PC-3 (cell line): ENCODE measurements at regions not wholly inside any gene's neighbourhood (a gene's known extent, or its start where the extent isn't known, plus 50 kb on each side); places are given as distances from the start of the nearest gene placed in this dataset.

ENCODE experiments used
- ATAC-seq: fragments of 200-7000 bp; cut with Tn5 transposase; 2 replicates; pipeline ENCODE4 v1.9.1; 2020; ENCODE audit warnings: mild to moderate bottlenecking, moderate library complexity
- BruUV-seq: library from RNA; stranded (reverse); fragments of 400-500 nt; replicated peaks from 2 replicates; lab custom pipeline; 2021; lab: Mats Ljungman, UMichigan
- CTCF ChIA-PET: fragments of 300-600 bp; sonication (Branson Sonifier 250); formaldehyde crosslinking; loops from one replicate; lab custom pipeline; 2022; ENCODE audit warnings: antibody characterized with exemption; lab: Charles Lee
- POLR2A ChIA-PET: fragments of 300-600 bp; sonication (Branson Sonifier 250); formaldehyde crosslinking; loops from one replicate; lab custom pipeline; 2022; ENCODE audit warnings: antibody characterized with exemption; ENCODE audit not compliant: unreplicated experiment; lab: Charles Lee
- DNase-seq: peaks from one replicate; pipeline ENCODE4 v3.0.0-alpha.2; 2015
- H2AFZ ChIP-seq: fragments of 300-600 bp; sonication (generic); 2 replicates; pipeline ENCODE4 v1.6.0; 2016; ENCODE audit warnings: antibody characterized with exemption, low read length
- H3F3A ChIP-seq: fragments of 300-600 bp; sonication (generic); one replicate; pipeline ENCODE4 v1.6.0; 2017; ENCODE audit warnings: antibody characterized with exemption, low read length, control low read depth, mild to moderate bottlenecking; ENCODE audit not compliant: unreplicated experiment
- H3K27ac ChIP-seq: fragments of 300-600 bp; sonication (generic); 2 replicates; pipeline ENCODE4 v1.5.1; 2016; ENCODE audit warnings: mild to moderate bottlenecking, low read length
- H3K27me3 ChIP-seq: fragments of 300-600 bp; sonication (generic); 2 replicates; pipeline ENCODE4 v1.6.1; 2016; ENCODE audit warnings: low read length, mixed read lengths
- H3K36me3 ChIP-seq: fragments of 300-600 bp; sonication (generic); 2 replicates; pipeline ENCODE4 v1.6.1; 2016; ENCODE audit warnings: low read depth, mixed run types, low read length, mixed read lengths
- H3K4me1 ChIP-seq: fragments of 300-600 bp; sonication (generic); 2 replicates; pipeline ENCODE4 v1.5.1; 2016; ENCODE audit warnings: low read length; ENCODE audit not compliant: insufficient read depth
- H3K4me2 ChIP-seq: fragments of 300-600 bp; sonication (generic); 2 replicates; pipeline ENCODE4 v1.6.0; 2016; ENCODE audit warnings: low read length
- H3K4me3 ChIP-seq: fragments of 300-600 bp; sonication (generic); 2 replicates; pipeline ENCODE4 v1.5.1; 2016; ENCODE audit warnings: mild to moderate bottlenecking, low read length, mixed read lengths
- H3K79me2 ChIP-seq: fragments of 300-600 bp; sonication (generic); 2 replicates; pipeline ENCODE4 v1.6.1; 2017; ENCODE audit warnings: low read length, mixed read lengths
- H3K9ac ChIP-seq: fragments of 300-600 bp; sonication (generic); 2 replicates; pipeline ENCODE4 v1.6.0; 2016; ENCODE audit warnings: mild to moderate bottlenecking, low read length
- H3K9me2 ChIP-seq: fragments of 300-600 bp; sonication (generic); replicated peaks from 2 replicates; pipeline ENCODE4 v1.6.1; 2016; ENCODE audit warnings: mixed run types, low read length, mixed read lengths
- H3K9me3 ChIP-seq: fragments of 300-600 bp; sonication (generic); 2 replicates; pipeline ENCODE4 v1.6.1; 2016; ENCODE audit warnings: low read length, mixed read lengths
- H4K20me1 ChIP-seq: fragments of 300-600 bp; sonication (generic); 2 replicates; pipeline ENCODE4 v1.6.1; 2016; ENCODE audit warnings: low read length, mixed read lengths
- CTCF ChIP-seq: fragments of 300-600 bp; sonication (generic); conservative IDR thresholded peaks from 2 replicates; pipeline ENCODE4 v1.5.1; 2017; ENCODE audit warnings: antibody characterized with exemption, low read depth, mild to moderate bottlenecking, low read length
- EZH2 ChIP-seq: fragments of 300-600 bp; sonication (generic); IDR thresholded peaks from one replicate; pipeline ENCODE4 v1.6.1; 2017; ENCODE audit warnings: antibody characterized with exemption, mild to moderate bottlenecking, low read length; ENCODE audit not compliant: unreplicated experiment
- EZH2phosphoT487 ChIP-seq: fragments of 300-600 bp; sonication (generic); IDR thresholded peaks from 2 replicates; pipeline ENCODE4 v1.6.1; 2018; ENCODE audit warnings: mild to moderate bottlenecking, antibody characterized with exemption, low read length, borderline replicate concordance
- intact Hi-C: fragments of 100-400 bp; cut with micrococcal nuclease; formaldehyde crosslinking; loops from 2 replicates; pipeline ENCODE4 v1.9.0; 2023

- H3K9me3 ChIP-seq = no peaks in the 10 kb centered on the region
- no TSS peak for BruUV-seq
- H3K4me2 ChIP-seq = no peak overlapping the region
- H3K79me2 ChIP-seq = no peaks in the 10 kb centered on the region
- H4K20me1 ChIP-seq = no peaks in the 10 kb centered on the region
- CTCF ChIA-PET = no interaction called here
- H2AFZ ChIP-seq = no peak overlapping the region
- H3K4me3 ChIP-seq = no peak overlapping the region
- DNase-seq = no peak
- intact Hi-C loops = no loop called here
- H3K27me3 ChIP-seq = peaks cover 77% of the 10 kb centered on the region
- ATAC-seq = no peak
- no peaks in the 10 kb centered on the region for H3K4me1 ChIP-seq
- TF ChIP-seq CTCF (no peak), EZH2phosphoT487 (no peak), EZH2 (no peak)
- H3K9me2 ChIP-seq = no peaks in the 10 kb centered on the region
- no peak overlapping the region for H3K27ac ChIP-seq
- no peaks in the 10 kb centered on the region for H3F3A ChIP-seq
- POLR2A ChIA-PET = no interaction called here
- H3K9ac ChIP-seq = no peak overlapping the region
- H3K36me3 ChIP-seq = no peaks in the 10 kb centered on the region
Observed at GRCh38 chr5:174246743-174247142, 201.2 kb downstream of the NSG2 start.

- Histone ChIP-seq H4K20me1 (no peaks in the 10 kb centered on the region), H3K9me3 (no peaks in the 10 kb centered on the region), H3K27ac (no peak overlapping the region), H3F3A (no peaks in the 10 kb centered on the region), H3K9ac (no peak overlapping the region), H3K27me3 (peaks cover 77% of the 10 kb centered on the region), H2AFZ (no peak overlapping the region), H3K36me3 (no peaks in the 10 kb centered on the region), H3K79me2 (no peaks in the 10 kb centered on the region), H3K4me2 (no peak overlapping the region), H3K4me1 (no peaks in the 10 kb centered on the region), H3K9me2 (no peaks in the 10 kb centered on the region), H3K4me3 (no peak overlapping the region)
- POLR2A ChIA-PET = no interaction called here
- CTCF ChIA-PET = no interaction called here
- DNase-seq = no peak
- TF ChIP-seq CTCF (no peak), EZH2phosphoT487 (no peak), EZH2 (no peak)
- no peak for ATAC-seq
- intact Hi-C loops = no loop called here
- no TSS peak for BruUV-seq
Observed at GRCh38 chr5:174247301-174247700, 201.8 kb downstream of the NSG2 start.

- Histone ChIP-seq H3K4me1 (no peaks in the 10 kb centered on the region), H3K27ac (no peak overlapping the region), H3K9me2 (no peaks in the 10 kb centered on the region), H3K4me2 (no peak overlapping the region), H3F3A (no peaks in the 10 kb centered on the region), H3K9ac (no peak overlapping the region), H3K36me3 (no peaks in the 10 kb centered on the region), H4K20me1 (no peaks in the 10 kb centered on the region), H3K79me2 (no peaks in the 10 kb centered on the region), H3K9me3 (0 out of 2 replicates have a peak, but pooled peaks cover 2% of the 10 kb centered on the region), H3K4me3 (no peak overlapping the region), H2AFZ (no peak overlapping the region), H3K27me3 (peaks cover 52% of the 10 kb centered on the region)
- ChIA-PET POLR2A (no interaction called here), CTCF (no interaction called here)
- no peak for TF ChIP-seq EZH2
- TF ChIP-seq EZH2phosphoT487 = no peak
- TF ChIP-seq CTCF = no peak
- no TSS peak for BruUV-seq
- DNase-seq = no peak
- intact Hi-C loops = no loop called here
- no peak for ATAC-seq
Observed at GRCh38 chr5:174251305-174252000, 205.9 kb downstream of the NSG2 start.
